H1 (cell line): ENCODE measurements at regions not wholly inside any gene's neighbourhood (a gene's known extent, or its start where the extent isn't known, plus 50 kb on each side); places are given as distances from the start of the nearest gene placed in this dataset.

Experiments used
- CTCF ChIA-PET: fragments of 300-600 bp; sonication (Branson Sonifier 250); formaldehyde crosslinking; loops from one replicate; lab custom pipeline; 2021; ENCODE audit not compliant: partially characterized antibody; lab: Charles Lee
- POLR2A ChIA-PET: fragments of 300-600 bp; sonication (Branson Sonifier 250); formaldehyde crosslinking; loops from one replicate; lab custom pipeline; 2021; ENCODE audit warnings: inconsistent platforms; ENCODE audit not compliant: partially characterized antibody; lab: Charles Lee
- DNase-seq, 2 experiments: peaks; one replicate each; pipeline versions ENCODE4 v3.0.0 to v3.0.0-alpha.2; 2010 to 2022; ENCODE audit warnings: low spot score in 2 of 2, low read depth in 1 of 2, mixed read lengths in 1 of 2
- FAIRE-seq: peaks from 2 replicates; lab custom pipeline; 2011; peaks lifted over from hg19 to GRCh38; lab: Jason Lieb, UNC
- H2AFZ ChIP-seq: 2 replicates; pipeline ENCODE4 v1.8.1; 2012; ENCODE audit warnings: low read length, inconsistent platforms
- H2AK5ac ChIP-seq: 2 replicates; pipeline ENCODE4 v1.6.1; 2013; ENCODE audit warnings: low read depth, low read length
- H2BK120ac ChIP-seq: replicated peaks from 2 replicates; pipeline ENCODE3; 2013; ENCODE audit warnings: low read depth, low read length, inconsistent platforms
- H2BK12ac ChIP-seq: 2 replicates; pipeline ENCODE4 v1.6.1; 2013; ENCODE audit warnings: low read depth, low read length
- H2BK15ac ChIP-seq: 2 replicates; pipeline ENCODE4 v1.6.1; 2013; ENCODE audit warnings: low read length
- H2BK20ac ChIP-seq: 2 replicates; pipeline ENCODE4 v1.6.1; 2013; ENCODE audit warnings: low read length
- H2BK5ac ChIP-seq: 2 replicates; pipeline ENCODE4 v1.6.1; 2013; ENCODE audit warnings: low read depth, low read length
- H3K14ac ChIP-seq: 2 replicates; pipeline ENCODE4 v1.6.1; 2013; ENCODE audit warnings: inconsistent platforms; ENCODE audit not compliant: insufficient read length
- H3K18ac ChIP-seq: 2 replicates; pipeline ENCODE4 v1.6.1; 2013; ENCODE audit warnings: low read length; ENCODE audit errors: extremely low read depth
- H3K23ac ChIP-seq: 2 replicates; pipeline ENCODE4 v1.6.1; 2013; ENCODE audit warnings: inconsistent platforms; ENCODE audit not compliant: insufficient read length
- H3K23me2 ChIP-seq: 2 replicates; pipeline ENCODE4 v1.6.1; 2013; ENCODE audit warnings: low read depth, low read length
- H3K27ac ChIP-seq: 2 replicates; pipeline ENCODE4 v1.6.1; 2011; ENCODE audit warnings: low read depth, low read length, inconsistent platforms
- H3K27me3 ChIP-seq, 4 experiments: replicated peaks in 1 of 4; 1 replicate in 1 of 4; 2 replicates in 3 of 4; pipeline versions ENCODE4 v1.6.1 to v1.8.1; 2011 to 2013; ENCODE audit warnings: low read length in 3 of 4, mild to moderate bottlenecking in 3 of 4, inconsistent platforms in 2 of 4, mixed read lengths in 2 of 4, moderate library complexity in 1 of 4; ENCODE audit not compliant: control insufficient read depth in 3 of 4, insufficient read depth in 3 of 4; ENCODE audit errors: extremely low read depth in 1 of 4
- H3K36me3 ChIP-seq, 4 experiments: 2 replicates each; pipeline versions ENCODE4 v1.6.1 to v1.8.1; 2011 to 2013; ENCODE audit warnings: mild to moderate bottlenecking in 4 of 4, low read length in 3 of 4, moderate library complexity in 2 of 4, control low read depth in 1 of 4, inconsistent platforms in 1 of 4; ENCODE audit not compliant: insufficient read depth in 4 of 4, control insufficient read depth in 2 of 4
- H3K4ac ChIP-seq: replicated peaks from 2 replicates; pipeline ENCODE3; 2013; ENCODE audit warnings: low read length, low read depth, mixed read lengths, inconsistent platforms; ENCODE audit not compliant: insufficient read length
- H3K4me1 ChIP-seq, 4 experiments: replicated peaks in 1 of 4; 1 replicate in 1 of 4; 2 replicates in 3 of 4; pipeline versions ENCODE4 v1.6.1 to v1.8.1; 2011 to 2013; ENCODE audit warnings: low read length in 3 of 4, inconsistent platforms in 2 of 4, mixed read lengths in 1 of 4; ENCODE audit not compliant: insufficient read depth in 4 of 4, control insufficient read depth in 3 of 4
- H3K4me2 ChIP-seq, 2 experiments: 2 replicates each; pipeline versions ENCODE4 v1.6.1 to v1.8.1; 2011 to 2013; ENCODE audit warnings: low read depth in 2 of 2, low read length in 2 of 2, control low read depth in 1 of 2, inconsistent platforms in 1 of 2, mild to moderate bottlenecking in 1 of 2; ENCODE audit not compliant: insufficient read depth in 1 of 2
- H3K4me3 ChIP-seq, 4 experiments: fragments of 200-600, 300-600 bp in 1 of 4; sonication (generic), shearing (Covaris generic), sonication (Bioruptor Twin) in 1 of 4; 2 replicates each; pipeline versions ENCODE4 v1.5.1 to v1.8.1; 2011 to 2016; ENCODE audit warnings: low read length in 4 of 4, low read depth in 3 of 4, control low read depth in 2 of 4, inconsistent platforms in 2 of 4, mild to moderate bottlenecking in 2 of 4, mixed read lengths in 1 of 4, moderate library complexity in 1 of 4; ENCODE audit not compliant: insufficient read depth in 2 of 4; ENCODE audit errors: extremely low read depth in 1 of 4
- H3K56ac ChIP-seq: replicated peaks from 2 replicates; pipeline ENCODE3; 2013; ENCODE audit warnings: low read depth, mild to moderate bottlenecking, mixed read lengths, low read length, inconsistent platforms; ENCODE audit not compliant: insufficient read length
- H3K79me1 ChIP-seq: 2 replicates; pipeline ENCODE4 v1.6.1; 2013; ENCODE audit warnings: low read depth, low read length, control low read depth
- H3K79me2 ChIP-seq, 2 experiments: 2 replicates each; pipeline versions ENCODE4 v1.6.1 to v1.8.1; 2012 to 2013; ENCODE audit warnings: low read length in 2 of 2, mild to moderate bottlenecking in 2 of 2, inconsistent platforms in 1 of 2; ENCODE audit not compliant: insufficient read depth in 2 of 2, control insufficient read depth in 1 of 2
- H3K9ac ChIP-seq, 4 experiments: replicated peaks in 1 of 4; 1 replicate in 1 of 4; 2 replicates in 3 of 4; pipeline versions ENCODE4 v1.6.1 to v1.8.1; 2011 to 2013; ENCODE audit warnings: low read depth in 3 of 4, low read length in 3 of 4, control low read depth in 2 of 4, mild to moderate bottlenecking in 2 of 4, moderate library complexity in 2 of 4, inconsistent platforms in 1 of 4; ENCODE audit errors: extremely low read depth in 1 of 4
- H3K9me3 ChIP-seq, 2 experiments: 2 replicates each; pipeline versions ENCODE4 v1.6.1 to v1.8.1; 2012 to 2013; ENCODE audit warnings: mild to moderate bottlenecking in 2 of 2, moderate library complexity in 2 of 2, control low read depth in 1 of 2, inconsistent platforms in 1 of 2, low read depth in 1 of 2, low read length in 1 of 2, mixed read lengths in 1 of 2; ENCODE audit not compliant: insufficient read depth in 2 of 2
- H4K20me1 ChIP-seq, 2 experiments: replicated peaks in 1 of 2; 2 replicates each; pipeline versions ENCODE3 to v1.8.1; 2011 to 2013; ENCODE audit warnings: inconsistent platforms in 2 of 2, low read length in 2 of 2, mild to moderate bottlenecking in 1 of 2; ENCODE audit not compliant: insufficient read depth in 2 of 2, control insufficient read depth in 1 of 2
- H4K5ac ChIP-seq: 2 replicates; pipeline ENCODE4 v1.6.1; 2013; ENCODE audit warnings: low read length, low read depth, mixed read lengths, inconsistent platforms; ENCODE audit not compliant: insufficient read length
- H4K8ac ChIP-seq: 2 replicates; pipeline ENCODE4 v1.8.0; 2013; ENCODE audit warnings: mild to moderate bottlenecking, moderate library complexity, low read length, inconsistent platforms; ENCODE audit not compliant: insufficient read depth; ENCODE audit errors: extremely low read depth
- H4K91ac ChIP-seq: replicated peaks from 2 replicates; pipeline ENCODE3; 2013; ENCODE audit warnings: low read length, mixed read lengths, inconsistent platforms; ENCODE audit not compliant: insufficient read length
- CHD1 ChIP-seq: IDR thresholded peaks from 2 replicates; pipeline ENCODE4 v1.6.1; 2012; ENCODE audit warnings: low read depth, low read length, improper control_type of control experiment
- CTBP2 ChIP-seq: IDR thresholded peaks from 2 replicates; pipeline ENCODE4 v1.7.0; 2011; ENCODE audit warnings: borderline replicate concordance, mild to moderate bottlenecking, moderate library complexity, mixed read lengths, low read length; ENCODE audit not compliant: insufficient read depth, insufficient read length
- EP300 ChIP-seq, 2 experiments: IDR thresholded peaks; 1 replicate in 1 of 2; 2 replicates in 1 of 2; pipeline ENCODE4 v1.6.1; 2011 to 2012; ENCODE audit warnings: low read depth in 2 of 2, low read length in 2 of 2, mild to moderate bottlenecking in 2 of 2, borderline replicate concordance in 1 of 2, inconsistent platforms in 1 of 2, moderate library complexity in 1 of 2
- FOSL1 ChIP-seq: IDR thresholded peaks from 2 replicates; pipeline ENCODE4 v1.6.1; 2011; ENCODE audit warnings: mild to moderate bottlenecking, low read depth, low read length, moderate library complexity; ENCODE audit not compliant: insufficient read depth
- SIN3A ChIP-seq, 2 experiments: IDR thresholded peaks in 1 of 2; conservative IDR thresholded peaks in 1 of 2; 2 replicates each; pipeline ENCODE4 v1.6.1; 2011 to 2012; ENCODE audit warnings: low read length in 2 of 2, improper control_type of control experiment in 1 of 2, low read depth in 1 of 2, mild to moderate bottlenecking in 1 of 2
- SUZ12 ChIP-seq: fragments of 200-600 bp; sonication (generic); IDR thresholded peaks from 2 replicates; pipeline ENCODE4 v1.6.1; 2012; ENCODE audit warnings: mild to moderate bottlenecking, inconsistent platforms, low read length, moderate library complexity, mixed read lengths
- TEAD4 ChIP-seq: IDR thresholded peaks from 2 replicates; pipeline ENCODE4 v1.6.1; 2012; ENCODE audit warnings: low read depth, low read length, inconsistent platforms, mixed read lengths
- WGBS, 2 experiments: shearing (Covaris generic) in 1 of 2; methylation state at CpG; one replicate each; pipeline versions ENCODE4 v1.1.6 to v1.1.7; 2013 to 2015; ENCODE audit warnings: low lambda C conversion rate in 2 of 2, mixed read lengths in 2 of 2, inconsistent platforms in 1 of 2, low coverage in 1 of 2, missing lambda C conversion rate in 1 of 2; ENCODE audit not compliant: insufficient replicate concordance in 2 of 2, insufficient coverage in 1 of 2, insufficient read length in 1 of 2; ENCODE audit errors: extremely low coverage in 1 of 2, missing lambda C conversion rate in 1 of 2; 5-methylcytosine and 5-hydroxymethylcytosine counted together
- TF ChIP-seq, protein P1 (sequence below): IDR thresholded peaks from 2 replicates; pipeline ENCODE4 v1.6.1; 2012; ENCODE audit warnings: inconsistent platforms
- TF ChIP-seq, protein P2 (sequence below): IDR thresholded peaks from 2 replicates; pipeline ENCODE4 v1.6.1; 2011; ENCODE audit warnings: low read depth, mild to moderate bottlenecking, low read length; ENCODE audit not compliant: insufficient read depth
- TF ChIP-seq, protein P3 (sequence below), 3 experiments: IDR thresholded peaks; 1 replicate in 2 of 3; 2 replicates in 1 of 3; pipeline versions ENCODE4 v1.5.1 to v1.6.1; 2011; ENCODE audit warnings: low read length in 3 of 3, mild to moderate bottlenecking in 3 of 3, inconsistent platforms in 2 of 3, low read depth in 1 of 3, moderate library complexity in 1 of 3; ENCODE audit not compliant: insufficient read depth in 1 of 3; ENCODE audit errors: control extremely low read depth in 1 of 3

DNA sequence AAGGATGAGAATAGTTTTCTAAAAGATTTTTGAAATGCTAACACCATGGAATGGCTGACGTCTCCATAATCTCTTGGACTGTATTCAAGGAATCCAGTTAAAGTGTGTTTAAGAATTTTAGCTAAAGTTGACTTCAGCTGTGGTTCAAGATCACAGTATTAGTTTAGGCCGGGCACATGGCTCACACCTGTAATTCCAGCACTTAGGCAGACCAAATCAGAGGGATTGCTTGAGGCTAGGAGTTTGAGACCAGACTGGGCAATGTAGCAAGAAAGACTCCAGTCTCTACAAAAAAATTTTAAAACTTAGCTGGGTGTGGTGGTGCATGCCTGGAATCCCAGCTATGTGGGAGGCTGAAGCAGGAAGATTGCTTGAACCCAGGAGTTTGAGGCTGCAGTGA, 68.2 kb downstream of the RFPL4B start:
- Histone ChIP-seq H2AK5ac (no peak overlapping the region), H4K91ac (no peak overlapping the region), H3K36me3 (no peaks in the 10 kb centered on the region), H4K20me1 (no peaks in the 10 kb centered on the region), H3K23me2 (no peaks in the 10 kb centered on the region), H3K79me1 (no peaks in the 10 kb centered on the region), H3K9me3 (peaks cover 2 to 3% of the 10 kb centered on the region in 2 experiments; a peak in 1 of 4 replicates), H3K9ac (no peak overlapping the region), H3K27me3 (no peaks in the 10 kb centered on the region), H2BK15ac (no peak overlapping the region), H3K4ac (no peak overlapping the region), H3K14ac (no peak overlapping the region), H2AFZ (no peak overlapping the region), H2BK20ac (no peak overlapping the region), H3K4me3 (no peak overlapping the region), H2BK120ac (no peak overlapping the region), H3K18ac (no peak overlapping the region), H2BK12ac (no peak overlapping the region), H3K56ac (no peak overlapping the region), H3K4me2 (no peak overlapping the region), H3K23ac (no peak overlapping the region), H3K79me2 (no peaks in the 10 kb centered on the region), H4K8ac (no peak overlapping the region), H2BK5ac (no peak overlapping the region; the same call in 1 of the 2 replicates), H3K27ac (no peak overlapping the region), H3K4me1 (no peaks in the 10 kb centered on the region), H4K5ac (no peak overlapping the region)
- 92% methylated on average over 2 of the region's 2 CpGs; no CpG with 5 or more reads in 1 of the 2 experiments for WGBS, 2 experiments
- DNase-seq = no peak
- CTCF ChIA-PET = interaction anchor here (0.9 to 1.3 kb wide), 2 partner anchors 13 to 29 kb away, joined by 4 read pairs; no protein-coding TSS in a partner anchor
- POLR2A ChIA-PET = no interaction called here
- no peak for FAIRE-seq
- TF ChIP-seq FOSL1 = no peak
- TF ChIP-seq, protein P1, sequence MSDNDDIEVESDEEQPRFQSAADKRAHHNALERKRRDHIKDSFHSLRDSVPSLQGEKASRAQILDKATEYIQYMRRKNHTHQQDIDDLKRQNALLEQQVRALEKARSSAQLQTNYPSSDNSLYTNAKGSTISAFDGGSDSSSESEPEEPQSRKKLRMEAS = no peak
- no peak for TF ChIP-seq SUZ12
- TF ChIP-seq, protein P2, sequence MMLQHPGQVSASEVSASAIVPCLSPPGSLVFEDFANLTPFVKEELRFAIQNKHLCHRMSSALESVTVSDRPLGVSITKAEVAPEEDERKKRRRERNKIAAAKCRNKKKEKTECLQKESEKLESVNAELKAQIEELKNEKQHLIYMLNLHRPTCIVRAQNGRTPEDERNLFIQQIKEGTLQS = no peak
- no peak for TF ChIP-seq EP300 (IDR thresholded peaks at IDR 0.05; ENCODE audit: borderline replicate concordance in 1 of 2, low read depth in 2 of 2, low read length in 2 of 2)
- TF ChIP-seq CHD1 = no peak
- no peak for TF ChIP-seq TEAD4
- TF ChIP-seq, protein P3, sequence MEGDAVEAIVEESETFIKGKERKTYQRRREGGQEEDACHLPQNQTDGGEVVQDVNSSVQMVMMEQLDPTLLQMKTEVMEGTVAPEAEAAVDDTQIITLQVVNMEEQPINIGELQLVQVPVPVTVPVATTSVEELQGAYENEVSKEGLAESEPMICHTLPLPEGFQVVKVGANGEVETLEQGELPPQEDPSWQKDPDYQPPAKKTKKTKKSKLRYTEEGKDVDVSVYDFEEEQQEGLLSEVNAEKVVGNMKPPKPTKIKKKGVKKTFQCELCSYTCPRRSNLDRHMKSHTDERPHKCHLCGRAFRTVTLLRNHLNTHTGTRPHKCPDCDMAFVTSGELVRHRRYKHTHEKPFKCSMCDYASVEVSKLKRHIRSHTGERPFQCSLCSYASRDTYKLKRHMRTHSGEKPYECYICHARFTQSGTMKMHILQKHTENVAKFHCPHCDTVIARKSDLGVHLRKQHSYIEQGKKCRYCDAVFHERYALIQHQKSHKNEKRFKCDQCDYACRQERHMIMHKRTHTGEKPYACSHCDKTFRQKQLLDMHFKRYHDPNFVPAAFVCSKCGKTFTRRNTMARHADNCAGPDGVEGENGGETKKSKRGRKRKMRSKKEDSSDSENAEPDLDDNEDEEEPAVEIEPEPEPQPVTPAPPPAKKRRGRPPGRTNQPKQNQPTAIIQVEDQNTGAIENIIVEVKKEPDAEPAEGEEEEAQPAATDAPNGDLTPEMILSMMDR (IDR thresholded peaks at IDR 0.05; ENCODE audit: control extremely low read depth in 1 of 3, insufficient read depth in 1 of 3, low read depth in 1 of 3, low read length in 3 of 3) = no peak
- TF ChIP-seq CTBP2 = no peak
- TF ChIP-seq SIN3A (conservative IDR thresholded peaks at IDR 0.05 in 1 of 2, IDR thresholded peaks at IDR 0.05 in 1 of 2; ENCODE audit: low read depth in 1 of 2, low read length in 2 of 2) = no peak
